ENCODE measurements at regions not wholly inside any gene's neighbourhood (a gene's known extent, or its start where the extent isn't known, plus 50 kb on each side); places are given as distances from the start of the nearest gene placed in this dataset.

- TF ChIP-seq JUNB (IDR thresholded peaks at IDR 0.05) (no peak), RCOR1 (IDR thresholded peaks at IDR 0.05; ENCODE audit: low read depth, low read length) (no peak), MAZ (IDR thresholded peaks at IDR 0.05; ENCODE audit: borderline replicate concordance, low read depth, low read length) (no peak), SMC3 (IDR thresholded peaks at IDR 0.05) (no peak), ZSCAN20 (CRISPR knock-in tag; IDR thresholded peaks at IDR 0.05) (no peak), MAFK (IDR thresholded peaks at IDR 0.05; ENCODE audit: partially characterized antibody) (no peak)
- TF ChIP-seq, protein P1, sequence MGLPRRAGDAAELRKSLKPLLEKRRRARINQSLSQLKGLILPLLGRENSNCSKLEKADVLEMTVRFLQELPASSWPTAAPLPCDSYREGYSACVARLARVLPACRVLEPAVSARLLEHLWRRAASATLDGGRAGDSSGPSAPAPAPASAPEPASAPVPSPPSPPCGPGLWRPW (IDR thresholded peaks at IDR 0.05) = no peak
- TF ChIP-seq, protein P2, sequence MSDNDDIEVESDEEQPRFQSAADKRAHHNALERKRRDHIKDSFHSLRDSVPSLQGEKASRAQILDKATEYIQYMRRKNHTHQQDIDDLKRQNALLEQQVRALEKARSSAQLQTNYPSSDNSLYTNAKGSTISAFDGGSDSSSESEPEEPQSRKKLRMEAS (IDR thresholded peaks at IDR 0.05) = no peak
- TF ChIP-seq, protein P3, sequence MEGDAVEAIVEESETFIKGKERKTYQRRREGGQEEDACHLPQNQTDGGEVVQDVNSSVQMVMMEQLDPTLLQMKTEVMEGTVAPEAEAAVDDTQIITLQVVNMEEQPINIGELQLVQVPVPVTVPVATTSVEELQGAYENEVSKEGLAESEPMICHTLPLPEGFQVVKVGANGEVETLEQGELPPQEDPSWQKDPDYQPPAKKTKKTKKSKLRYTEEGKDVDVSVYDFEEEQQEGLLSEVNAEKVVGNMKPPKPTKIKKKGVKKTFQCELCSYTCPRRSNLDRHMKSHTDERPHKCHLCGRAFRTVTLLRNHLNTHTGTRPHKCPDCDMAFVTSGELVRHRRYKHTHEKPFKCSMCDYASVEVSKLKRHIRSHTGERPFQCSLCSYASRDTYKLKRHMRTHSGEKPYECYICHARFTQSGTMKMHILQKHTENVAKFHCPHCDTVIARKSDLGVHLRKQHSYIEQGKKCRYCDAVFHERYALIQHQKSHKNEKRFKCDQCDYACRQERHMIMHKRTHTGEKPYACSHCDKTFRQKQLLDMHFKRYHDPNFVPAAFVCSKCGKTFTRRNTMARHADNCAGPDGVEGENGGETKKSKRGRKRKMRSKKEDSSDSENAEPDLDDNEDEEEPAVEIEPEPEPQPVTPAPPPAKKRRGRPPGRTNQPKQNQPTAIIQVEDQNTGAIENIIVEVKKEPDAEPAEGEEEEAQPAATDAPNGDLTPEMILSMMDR (IDR thresholded peaks at IDR 0.05) = no peak
These were observed 139.7 kb downstream of the SMIM20 start for GRCh38 chr4:26053761-26054160.
